GM12874 (cell line): ENCODE measurements at regions not wholly inside any gene's neighbourhood (a gene's known extent, or its start where the extent isn't known, plus 50 kb on each side); places are given as distances from the start of the nearest gene placed in this dataset.

Source experiments
- TF ChIP-seq, protein P1 (sequence below): IDR thresholded peaks from 2 replicates; pipeline ENCODE4 v1.5.1; 2011; ENCODE audit warnings: low read depth, mild to moderate bottlenecking, control low read depth, low read length, moderate library complexity; ENCODE audit not compliant: insufficient read depth

- TF ChIP-seq, protein P1, sequence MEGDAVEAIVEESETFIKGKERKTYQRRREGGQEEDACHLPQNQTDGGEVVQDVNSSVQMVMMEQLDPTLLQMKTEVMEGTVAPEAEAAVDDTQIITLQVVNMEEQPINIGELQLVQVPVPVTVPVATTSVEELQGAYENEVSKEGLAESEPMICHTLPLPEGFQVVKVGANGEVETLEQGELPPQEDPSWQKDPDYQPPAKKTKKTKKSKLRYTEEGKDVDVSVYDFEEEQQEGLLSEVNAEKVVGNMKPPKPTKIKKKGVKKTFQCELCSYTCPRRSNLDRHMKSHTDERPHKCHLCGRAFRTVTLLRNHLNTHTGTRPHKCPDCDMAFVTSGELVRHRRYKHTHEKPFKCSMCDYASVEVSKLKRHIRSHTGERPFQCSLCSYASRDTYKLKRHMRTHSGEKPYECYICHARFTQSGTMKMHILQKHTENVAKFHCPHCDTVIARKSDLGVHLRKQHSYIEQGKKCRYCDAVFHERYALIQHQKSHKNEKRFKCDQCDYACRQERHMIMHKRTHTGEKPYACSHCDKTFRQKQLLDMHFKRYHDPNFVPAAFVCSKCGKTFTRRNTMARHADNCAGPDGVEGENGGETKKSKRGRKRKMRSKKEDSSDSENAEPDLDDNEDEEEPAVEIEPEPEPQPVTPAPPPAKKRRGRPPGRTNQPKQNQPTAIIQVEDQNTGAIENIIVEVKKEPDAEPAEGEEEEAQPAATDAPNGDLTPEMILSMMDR = no peak
Observed at GRCh38 chr7:86008898-86009297, 634.8 kb upstream of the GRM3 start.

- TF ChIP-seq, protein P1 = no peak
Observed at GRCh38 chr7:86006909-86007308, 636.8 kb upstream of the GRM3 start.

DNA sequence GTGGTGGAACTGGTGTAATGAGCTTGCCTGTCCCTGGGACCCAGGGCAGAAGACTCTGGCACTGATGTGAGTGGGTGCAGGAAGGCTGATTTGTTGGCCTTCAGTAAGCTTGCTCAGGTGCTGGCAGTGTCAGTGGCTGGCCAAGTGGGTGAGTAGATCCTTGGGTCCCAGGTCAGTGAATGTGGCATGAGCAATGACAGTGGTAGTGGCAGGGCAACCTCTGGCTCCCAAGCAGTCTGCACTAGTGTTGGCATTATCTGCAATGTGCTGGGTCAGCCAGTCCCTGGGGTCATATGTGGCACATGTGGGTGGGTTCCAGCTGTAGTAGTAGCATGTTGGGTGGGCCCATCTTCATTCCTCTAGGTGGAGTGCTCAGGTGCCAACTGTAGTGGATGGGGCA is 640.9 kb upstream of the GRM3 start:
- TF ChIP-seq, protein P1 = no peak

DNA sequence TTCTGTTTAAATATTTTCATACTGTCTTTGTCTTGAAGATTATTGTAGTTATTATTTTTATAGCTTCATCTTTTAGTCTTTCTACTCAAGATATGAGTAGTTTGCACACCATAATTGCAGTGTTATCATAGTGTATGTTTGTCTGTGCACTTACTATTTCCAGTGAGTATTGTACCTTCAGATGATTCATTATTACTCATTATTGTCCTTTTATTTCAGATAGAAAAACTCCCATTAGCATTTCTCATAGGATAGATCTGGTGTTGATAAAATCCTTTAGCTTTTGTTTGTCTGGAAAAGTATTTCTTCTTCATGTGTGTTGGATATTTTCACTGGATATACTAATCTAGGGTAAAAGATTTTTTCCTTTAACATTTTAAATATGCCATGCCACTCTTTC is 646.2 kb upstream of the GRM3 start:
- TF ChIP-seq, protein P1 = no peak

GRCh38 chr7:85995101-85995500 is 648.6 kb upstream of the GRM3 start:
- TF ChIP-seq, protein P1 = no peak

GRCh38 chr7:85980740-85981139 is 663.0 kb upstream of the GRM3 start:
- TF ChIP-seq, protein P1 = no peak

- TF ChIP-seq, protein P1 = no peak
Observed at GRCh38 chr7:85974176-85974575, 669.5 kb upstream of the GRM3 start.
